Pancreas (tissue), 10 donors: ENCODE measurements at regions not wholly inside any gene's neighbourhood (a gene's known extent, or its start where the extent isn't known, plus 50 kb on each side); places are given as distances from the start of the nearest gene placed in this dataset.

Experiments used
- ATAC-seq, 4 donors: fragments of 200-7000 bp; cut with Tn5 transposase; one replicate each; pipeline versions ENCODE4 v1.8.0 to v1.9.1; 2020; ENCODE audit warnings: mild to moderate bottlenecking in 4 of 4, moderate library complexity in 4 of 4
- DNase-seq, 6 donors: peaks; one replicate each; pipeline ENCODE4 v3.0.0-alpha.2; 2020
- FAIRE-seq: peaks from 2 replicates; lab custom pipeline; 2012; peaks lifted over from hg19 to GRCh38; lab: Jason Lieb, UNC
- H3K27ac ChIP-seq, 4 donors: fragments of 200-600 bp; sonication (generic); 1 replicate in 3 of 4; 2 replicates in 1 of 4; pipeline versions ENCODE4 v1.5.0 to v1.8.0; 2020
- H3K27me3 ChIP-seq, 4 donors: fragments of 200-600 bp; one replicate each; pipeline ENCODE4 v1.8.0; 2021
- H3K36me3 ChIP-seq, 3 donors: fragments of 200-600 bp; sonication (generic) in 1 of 3; one replicate each; pipeline versions ENCODE4 v1.5.0 to v1.8.0; 2020 to 2021
- H3K4me1 ChIP-seq, 3 donors: fragments of 200-600 bp; one replicate each; pipeline ENCODE4 v1.8.0; 2021
- H3K4me3 ChIP-seq, 4 donors: fragments of 200-600 bp; sonication (generic) in 2 of 4; one replicate each; pipeline versions ENCODE4 v1.5.0 to v1.8.0; 2020 to 2021
- H3K9me3 ChIP-seq, 4 donors: fragments of 200-600 bp; one replicate each; pipeline ENCODE4 v1.8.0; 2021
- CTCF ChIP-seq, 4 donors: fragments of 200-600 bp; sonication (generic) in 3 of 4; IDR thresholded peaks; one replicate each; pipeline versions ENCODE4 v1.5.0 to v1.8.0; 2021; ENCODE audit warnings: antibody characterized with exemption in 4 of 4
- WGBS, 2 donors: extraction: QIAGEN DNeasy Blood & Tissue Kit; methylation state at CpG; one replicate each; pipeline ENCODE4 v1.1.7; 2013; 5-methylcytosine and 5-hydroxymethylcytosine counted together
- intact Hi-C, 3 donors: fragments of 100-400 bp; cut with DNase I; formaldehyde crosslinking; loops; one replicate each; pipeline versions ENCODE4 v1.11.1 to v1.14.2; 2022
- donor health status: healthy with polysubstance abuse.
- donor health status: DM: no; HTN: no; CAD: no; lungs with moderate emphysema.
- donor health status: DM: no; HTN: no; CAD: no.
- donor health status: control.
- donor health status: control.
- donor health status: Bipolar disorder and iron deficiency.
- donor health status: DM: yes; HTN: yes; CAD: no.
- donor health status: DM: no; HTN: no; CAD: no.
- donor health status: DM: no; HTN: no; CAD: no.
- donor health status: DM: yes; HTN: yes; CAD: no.

- intact Hi-C loops, result no loop called here
- H3K9me3 ChIP-seq, result peaks cover 0 to 3% (median 0%) of the 10 kb centered on the region in 4 donors
- no peaks in the 10 kb centered on the region for H3K27me3 ChIP-seq
- no peak for ATAC-seq
- no peak for FAIRE-seq
- H3K4me1 ChIP-seq, result no peaks in the 10 kb centered on the region
- no peaks in the 10 kb centered on the region for H3K36me3 ChIP-seq
- DNase-seq, result no peak
- H3K27ac ChIP-seq, result no peak overlapping the region
- no peak for TF ChIP-seq CTCF (IDR thresholded peaks at IDR 0.05)
- no peak overlapping the region for H3K4me3 ChIP-seq
- WGBS, 2 donors, result 57 to 70% methylated on average over 1 of the region's 1 CpG
These were observed 1471.1 kb downstream of the TBC1D22A start for GRCh38 chr22:48233586-48233985.

GRCh38 chr22:48228468-48228867 is 1466.0 kb downstream of the TBC1D22A start:
- FAIRE-seq (no peak), ATAC-seq (no peak), DNase-seq (no peak)
- WGBS, 2 donors, result 65 to 80% methylated on average over 5 of the region's 5 CpGs
- Histone ChIP-seq H3K27me3 (no peaks in the 10 kb centered on the region), H3K4me1 (no peaks in the 10 kb centered on the region), H3K27ac (no peak overlapping the region), H3K9me3 (no peaks in the 10 kb centered on the region), H3K36me3 (no peaks in the 10 kb centered on the region), H3K4me3 (no peak overlapping the region)
- intact Hi-C loops, result no loop called here
- no peak for TF ChIP-seq CTCF (IDR thresholded peaks at IDR 0.05)

GRCh38 chr22:48227341-48228018 is 1465.0 kb downstream of the TBC1D22A start:
- Histone ChIP-seq H3K27ac (no peak overlapping the region), H3K9me3 (no peaks in the 10 kb centered on the region), H3K36me3 (no peaks in the 10 kb centered on the region), H3K4me1 (no peaks in the 10 kb centered on the region), H3K4me3 (no peak overlapping the region), H3K27me3 (no peaks in the 10 kb centered on the region)
- DNase-seq (no peak), ATAC-seq (no peak), FAIRE-seq (no peak)
- 61 to 67% methylated on average over 4 of the region's 4 CpGs for WGBS, 2 donors
- intact Hi-C loops, result no loop called here
- TF ChIP-seq CTCF (IDR thresholded peaks at IDR 0.05), result no peak

- DNase-seq (no peak), FAIRE-seq (no peak), ATAC-seq (no peak)
- Histone ChIP-seq H3K4me1 (no peaks in the 10 kb centered on the region), H3K27me3 (peaks cover 0 to 3% (median 0%) of the 10 kb centered on the region in 4 donors), H3K9me3 (no peaks in the 10 kb centered on the region), H3K4me3 (no peak overlapping the region), H3K27ac (no peak overlapping the region), H3K36me3 (no peaks in the 10 kb centered on the region)
- WGBS, 2 donors, result 56 to 74% methylated on average over 23 of the region's 23 CpGs
- intact Hi-C loops, result no loop called here
- TF ChIP-seq CTCF (IDR thresholded peaks at IDR 0.05), result no peak
These were observed 1463.9 kb downstream of the TBC1D22A start for GRCh38 chr22:48226026-48227013.
